Esophagus (tissue), 2 donors: ENCODE measurements at regions not wholly inside any gene's neighbourhood (a gene's known extent, or its start where the extent isn't known, plus 50 kb on each side); places are given as distances from the start of the nearest gene placed in this dataset.

Experiments
- H3K27ac ChIP-seq, 2 donors: one replicate each; pipeline ENCODE4 v1.5.1; 2013; ENCODE audit warnings: low read depth in 2 of 2, mild to moderate bottlenecking in 2 of 2, inconsistent platforms in 1 of 2, low read length in 1 of 2, moderate library complexity in 1 of 2
- H3K27me3 ChIP-seq, 2 donors: one replicate each; pipeline ENCODE4 v1.6.1; 2013; ENCODE audit warnings: low read length in 2 of 2, control low read depth in 1 of 2, mild to moderate bottlenecking in 1 of 2; ENCODE audit not compliant: insufficient read depth in 2 of 2, control insufficient read depth in 1 of 2
- H3K36me3 ChIP-seq, 2 donors: one replicate each; pipeline ENCODE4 v1.6.1; 2013; ENCODE audit warnings: low read length in 1 of 2; ENCODE audit not compliant: control insufficient read depth in 2 of 2, insufficient read depth in 2 of 2
- H3K4me1 ChIP-seq, 2 donors: one replicate each; pipeline ENCODE4 v1.6.1; 2013; ENCODE audit warnings: low read length in 1 of 2; ENCODE audit not compliant: control insufficient read depth in 2 of 2, insufficient read depth in 2 of 2
- H3K4me3 ChIP-seq, 2 donors: one replicate each; pipeline ENCODE4 v1.5.1; 2013; ENCODE audit warnings: low read length in 2 of 2, mild to moderate bottlenecking in 2 of 2, low read depth in 1 of 2, moderate library complexity in 1 of 2
- H3K9me3 ChIP-seq, 2 donors: one replicate each; pipeline ENCODE4 v1.6.1; 2013; ENCODE audit warnings: mild to moderate bottlenecking in 2 of 2, low read depth in 1 of 2, low read length in 1 of 2, moderate library complexity in 1 of 2; ENCODE audit not compliant: control insufficient read depth in 2 of 2, insufficient read depth in 1 of 2
- WGBS, 2 donors: extraction: QIAGEN DNeasy Blood & Tissue Kit; methylation state at CpG; one replicate each; pipeline ENCODE4 v1.1.7; 2013; 5-methylcytosine and 5-hydroxymethylcytosine counted together
- donor health status: healthy with polysubstance abuse.
- donor health status: Bipolar disorder and iron deficiency.

DNA sequence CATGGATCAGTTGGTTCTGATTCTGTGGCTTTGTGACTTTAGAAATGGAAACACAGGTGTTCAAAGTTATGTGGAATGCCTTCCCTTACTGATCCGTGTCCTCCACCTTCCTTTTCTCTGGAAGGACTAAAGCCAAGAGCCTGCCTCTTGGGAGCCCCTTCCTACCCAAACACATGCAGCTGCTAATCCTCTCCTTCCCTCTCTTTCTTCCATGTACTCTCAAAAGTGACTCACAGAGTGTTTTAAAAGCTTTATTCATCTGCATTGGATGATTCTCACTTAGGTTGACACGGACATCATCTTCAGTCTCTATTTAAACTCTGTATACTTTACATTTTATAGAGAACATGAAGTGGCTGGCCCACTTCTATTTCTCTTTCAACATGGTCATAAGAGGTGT, 856.5 kb upstream of the ARPP21 start:
- Histone ChIP-seq H3K4me1 (no peaks in the 10 kb centered on the region), H3K4me3 (no peak overlapping the region), H3K9me3 (no peaks in the 10 kb centered on the region), H3K27me3 (no peaks in the 10 kb centered on the region), H3K27ac (no peak overlapping the region), H3K36me3 (no peaks in the 10 kb centered on the region)
- WGBS, 2 donors, result 56 to 59% methylated on average over 2 of the region's 2 CpGs

DNA sequence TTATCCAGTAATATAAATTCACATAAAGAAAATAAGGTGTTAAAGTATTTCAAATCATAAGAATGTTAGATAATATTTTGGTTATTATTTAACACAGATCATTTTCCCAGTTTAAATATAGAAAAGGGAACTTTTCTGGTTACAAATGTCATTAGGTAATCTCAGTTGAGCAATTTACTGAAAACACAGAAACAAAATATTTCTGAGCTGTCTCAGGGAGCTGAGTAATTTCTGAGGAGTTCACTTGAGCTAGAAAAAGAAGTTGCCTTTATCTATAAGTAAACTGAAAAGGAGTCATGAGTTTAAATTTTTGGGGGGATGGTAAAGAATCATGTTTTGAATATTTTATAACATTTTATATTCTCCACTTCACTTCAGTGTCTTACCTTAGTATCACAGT, 855.4 kb upstream of the ARPP21 start:
- Histone ChIP-seq H3K4me3 (no peak overlapping the region), H3K27me3 (no peaks in the 10 kb centered on the region), H3K36me3 (no peaks in the 10 kb centered on the region)

DNA sequence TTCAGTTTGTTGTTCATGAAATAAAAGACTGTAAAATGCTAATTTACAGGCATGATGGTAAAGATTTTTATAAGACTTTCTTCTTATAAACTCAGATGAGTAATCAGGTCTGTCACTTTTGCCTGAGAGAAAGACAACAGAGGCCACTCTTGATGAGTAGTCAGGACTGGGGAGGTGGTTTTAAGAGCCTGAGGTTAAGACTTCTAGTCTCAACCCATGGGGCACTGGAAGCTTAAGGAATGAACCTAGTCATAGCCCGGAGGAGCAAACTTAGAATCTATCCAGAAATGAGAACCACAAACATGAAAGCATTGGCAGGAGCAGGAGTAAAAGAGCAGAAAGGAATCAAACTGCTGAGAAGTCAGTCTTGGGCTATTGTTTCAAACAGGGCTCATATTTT, 846.3 kb upstream of the ARPP21 start:
- H3K36me3 ChIP-seq, result no peaks in the 10 kb centered on the region
- H3K27ac ChIP-seq, result no peak overlapping the region
- 62 to 84% methylated on average over 1 of the region's 1 CpG for whole genome bisulfite sequencing, 2 donors
- no peaks in the 10 kb centered on the region for H3K4me1 ChIP-seq
- no peaks in the 10 kb centered on the region for H3K27me3 ChIP-seq
- no peaks in the 10 kb centered on the region for H3K9me3 ChIP-seq
- H3K4me3 ChIP-seq, result no peak overlapping the region

More for the DNA sequence above, 855.4 kb upstream of the ARPP21 start:
- Histone ChIP-seq H3K27ac (no peak overlapping the region), H3K9me3 (no peaks in the 10 kb centered on the region), H3K4me1 (no peaks in the 10 kb centered on the region)

DNA sequence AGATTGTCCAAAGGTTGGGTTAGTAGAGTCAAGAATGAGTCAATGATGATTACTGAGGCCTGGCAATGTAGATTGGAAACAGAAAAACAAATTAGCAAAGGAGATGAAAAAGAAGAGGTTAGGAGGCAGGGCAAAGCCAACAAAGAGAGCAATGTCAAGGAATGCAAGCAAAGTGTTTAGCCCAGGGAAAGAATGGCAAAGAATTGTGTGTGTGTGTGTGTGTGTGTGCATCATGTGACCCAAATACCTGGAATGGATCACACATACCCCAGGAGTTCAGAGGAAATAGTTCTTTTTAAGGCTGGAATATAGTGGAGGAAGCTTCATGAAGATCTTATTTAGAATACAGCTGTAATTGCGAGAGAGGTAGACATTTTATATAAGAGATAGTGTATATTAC, 831.7 kb upstream of the ARPP21 start:
- Histone ChIP-seq H3K4me3 (no peak overlapping the region), H3K4me1 (no peaks in the 10 kb centered on the region), H3K36me3 (no peaks in the 10 kb centered on the region), H3K27me3 (no peaks in the 10 kb centered on the region), H3K27ac (no peak overlapping the region), H3K9me3 (no peaks in the 10 kb centered on the region)
- 95 to 98% methylated on average over 1 of the region's 1 CpG for WGBS, 2 donors

DNA sequence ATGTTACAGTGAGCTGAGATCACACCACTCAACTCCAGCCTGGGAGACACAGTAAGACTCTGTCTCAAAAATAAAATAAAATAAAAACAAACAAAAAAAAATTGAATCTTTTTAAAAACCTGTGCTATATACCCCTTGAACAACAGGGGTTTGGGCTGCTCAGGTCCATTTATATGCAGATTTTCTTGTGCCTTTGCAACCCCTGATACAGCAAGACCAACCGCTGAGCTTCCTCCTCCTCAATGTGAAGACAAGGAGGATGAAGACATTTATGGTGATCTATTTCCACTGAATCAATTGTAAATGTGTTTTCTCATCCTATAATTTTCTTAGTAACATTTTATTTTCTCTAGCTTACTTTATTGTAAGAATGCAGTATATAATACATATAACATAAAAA, 831.0 kb upstream of the ARPP21 start:
- Histone ChIP-seq H3K4me3 (no peak overlapping the region), H3K4me1 (no peaks in the 10 kb centered on the region), H3K27me3 (no peaks in the 10 kb centered on the region), H3K27ac (no peak overlapping the region), H3K9me3 (no peaks in the 10 kb centered on the region), H3K36me3 (no peaks in the 10 kb centered on the region)
- 88 to 92% methylated on average over 1 of the region's 1 CpG for WGBS, 2 donors

DNA sequence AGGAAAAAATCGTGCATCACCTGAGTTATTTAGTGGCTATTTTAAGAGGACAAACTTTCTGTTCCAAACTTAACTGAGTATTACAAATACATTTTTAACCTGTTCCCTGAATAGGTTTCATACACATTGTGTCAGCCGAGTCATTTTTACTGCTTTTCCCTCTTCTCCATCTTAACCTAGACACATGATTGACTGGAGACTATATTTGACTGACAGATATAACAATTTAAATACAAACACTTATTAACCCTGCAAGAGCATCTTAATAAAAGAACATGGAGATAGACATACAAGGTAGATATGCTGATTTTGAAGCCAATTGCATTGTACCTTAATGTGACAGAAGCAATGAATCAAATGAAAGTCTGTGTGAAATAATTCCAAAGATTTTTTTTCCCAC, 810.5 kb upstream of the ARPP21 start:
- 80 to 86% methylated on average over 2 of the region's 2 CpGs for WGBS, 2 donors
- no peak overlapping the region for H3K4me3 ChIP-seq
- peaks cover 0 to 2% of the 10 kb centered on the region in 2 donors for H3K9me3 ChIP-seq
- no peaks in the 10 kb centered on the region for H3K27me3 ChIP-seq
- H3K4me1 ChIP-seq, result no peaks in the 10 kb centered on the region
- no peaks in the 10 kb centered on the region for H3K36me3 ChIP-seq
- H3K27ac ChIP-seq, result no peak overlapping the region

DNA sequence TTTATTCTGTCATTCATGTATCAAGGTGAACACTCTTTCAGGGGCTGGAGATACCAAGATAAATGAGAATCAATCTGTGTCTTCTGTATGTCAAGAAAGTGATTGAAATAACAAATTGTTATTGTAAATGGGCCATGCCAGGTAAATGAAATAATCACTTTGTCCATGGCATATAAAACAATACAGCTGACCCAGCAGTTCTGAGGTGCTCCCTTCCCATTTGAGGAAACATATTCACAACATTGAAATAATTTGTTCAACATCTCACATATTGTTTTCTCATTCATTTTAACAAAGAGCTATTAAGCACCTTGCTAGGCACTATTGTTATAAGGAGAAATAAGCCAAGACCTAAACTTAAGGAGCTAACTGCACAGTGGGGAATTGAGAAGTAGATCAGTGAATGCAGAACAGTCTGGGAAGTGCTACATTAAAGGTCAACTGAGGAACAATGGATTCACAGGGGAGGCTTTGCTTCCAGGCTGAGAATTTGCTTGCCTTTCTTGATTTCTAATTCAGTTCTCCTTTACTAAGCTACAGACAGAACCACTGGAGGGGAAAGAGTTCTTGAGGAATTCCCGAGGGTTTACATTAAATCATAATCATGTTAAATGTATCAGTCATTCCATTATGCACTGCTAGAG, 806.3 kb upstream of the ARPP21 start:
- Histone ChIP-seq H3K4me1 (no peaks in the 10 kb centered on the region), H3K9me3 (no peaks in the 10 kb centered on the region), H3K27me3 (no peaks in the 10 kb centered on the region), H3K4me3 (no peak overlapping the region), H3K27ac (no peak overlapping the region), H3K36me3 (no peaks in the 10 kb centered on the region)
- WGBS, 2 donors, result 68 to 74% methylated on average over 1 of the region's 1 CpG

DNA sequence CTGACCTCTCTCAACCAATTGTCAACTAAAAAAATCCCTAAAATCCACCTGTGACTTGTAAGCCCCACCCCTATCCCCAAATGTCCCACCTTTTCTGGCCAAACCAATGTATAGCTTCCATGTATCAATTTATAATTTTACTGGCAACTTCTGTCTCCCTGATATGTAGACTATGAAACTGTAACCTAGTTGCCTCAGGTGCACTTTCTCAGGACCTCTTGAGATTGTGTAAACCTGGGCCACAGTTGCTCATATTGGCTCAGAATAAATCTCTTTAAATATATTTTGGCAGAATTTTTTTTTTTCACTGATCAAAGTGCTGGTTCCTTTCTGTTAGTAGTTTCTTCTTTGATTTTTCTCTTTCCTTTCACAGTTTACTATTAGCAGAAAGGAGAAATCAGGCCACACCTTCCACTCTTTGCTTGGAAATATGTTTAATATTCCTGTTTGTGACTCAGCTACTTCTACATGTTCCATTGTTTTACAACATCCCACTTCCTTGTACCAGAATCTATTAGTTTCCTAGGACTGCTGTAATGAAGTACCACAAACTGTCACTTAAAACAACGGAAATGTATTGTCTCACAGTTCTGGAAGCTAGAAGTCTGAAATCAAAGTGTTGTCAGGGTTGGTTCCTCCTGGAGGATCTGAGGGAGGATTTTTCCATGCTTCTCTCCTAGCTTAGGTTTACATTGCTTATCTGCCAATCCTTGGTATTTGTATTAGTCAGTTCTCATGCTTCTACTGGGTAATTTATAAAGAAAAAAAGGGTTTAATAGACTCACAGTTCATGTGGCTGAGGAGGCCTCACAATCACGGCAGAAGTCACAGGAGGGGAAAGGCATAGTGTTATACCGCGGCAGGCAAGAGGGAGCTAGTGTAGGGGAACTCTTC, 801.2 kb upstream of the ARPP21 start:
- no peaks in the 10 kb centered on the region for H3K36me3 ChIP-seq
- 66 to 74% methylated on average over 4 of the region's 4 CpGs for WGBS, 2 donors
- no peaks in the 10 kb centered on the region for H3K9me3 ChIP-seq
- H3K4me1 ChIP-seq, result no peaks in the 10 kb centered on the region
- no peak overlapping the region for H3K4me3 ChIP-seq
- no peaks in the 10 kb centered on the region for H3K27me3 ChIP-seq
- no peak overlapping the region for H3K27ac ChIP-seq

DNA sequence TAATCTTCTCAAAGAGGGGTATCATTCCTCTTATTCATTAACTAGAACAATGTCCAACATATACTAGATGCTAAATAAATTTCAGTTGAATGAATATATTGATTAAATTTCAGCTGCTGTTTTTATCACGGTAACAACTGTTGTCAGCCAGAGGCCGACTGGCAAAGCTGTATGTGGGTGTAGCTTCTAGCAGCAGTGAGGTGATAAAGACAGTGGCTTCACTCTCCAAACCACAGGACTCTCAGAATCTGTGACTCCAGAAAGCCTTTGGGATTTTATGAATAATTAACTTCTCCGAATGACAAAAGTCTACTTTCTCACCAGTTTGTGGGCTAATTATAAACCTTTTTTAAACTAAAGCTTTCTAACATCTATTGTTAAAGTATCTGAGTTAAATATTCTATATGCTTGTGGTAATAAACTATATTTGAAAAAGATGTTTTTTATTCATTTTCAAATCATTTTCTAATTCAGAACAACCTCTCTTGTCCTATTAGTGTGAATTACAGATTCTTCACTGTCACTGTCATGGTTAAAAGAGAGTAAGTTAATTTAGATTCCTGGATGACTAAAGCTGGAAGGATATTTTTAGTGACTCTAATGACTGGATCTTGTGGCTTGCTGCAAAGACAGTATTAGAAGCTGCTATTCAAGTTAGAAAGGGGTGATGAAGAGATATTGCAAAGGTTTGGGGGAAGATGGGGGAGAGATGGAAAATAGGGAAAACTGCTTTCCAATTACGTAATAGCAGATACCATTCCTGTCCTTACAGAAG, 796.4 kb upstream of the ARPP21 start:
- Histone ChIP-seq H3K36me3 (no peaks in the 10 kb centered on the region), H3K4me1 (no peaks in the 10 kb centered on the region), H3K9me3 (no peaks in the 10 kb centered on the region), H3K4me3 (no peak overlapping the region), H3K27me3 (no peaks in the 10 kb centered on the region), H3K27ac (no peak overlapping the region)
- WGBS, 2 donors, result 57 to 71% methylated on average over 4 of the region's 4 CpGs
